SK-N-SH (cell line): ENCODE measurements at regions not wholly inside any gene's neighbourhood (a gene's known extent, or its start where the extent isn't known, plus 50 kb on each side); places are given as distances from the start of the nearest gene placed in this dataset.

Experiments used
- CTCF ChIA-PET: fragments of 300-600, 350-600 bp; formaldehyde crosslinking; extraction: SDS; loops from one replicate; lab custom pipeline; 2021; lab: Yijun Ruan, JAX
- POLR2A ChIA-PET: fragments of 350-600 bp; sonication (Branson Sonifier 250); formaldehyde crosslinking; extraction: SDS; loops from one replicate; lab custom pipeline; 2020; ENCODE audit warnings: antibody characterized with exemption, inconsistent platforms; lab: Yijun Ruan, JAX
- DNase-seq: peaks from one replicate; pipeline ENCODE4 v3.0.0; 2012
- H2AFZ ChIP-seq: fragments of 200-600 bp; sonication (generic); 2 replicates; pipeline ENCODE4 v1.8.1; 2016; ENCODE audit warnings: antibody characterized with exemption, mild to moderate bottlenecking, low read depth
- H3F3A ChIP-seq: fragments of 200-600 bp; sonication (generic); replicated peaks from 2 replicates; pipeline ENCODE3; 2016; ENCODE audit warnings: antibody characterized with exemption, mild to moderate bottlenecking; ENCODE audit not compliant: insufficient read depth
- H3K27ac ChIP-seq, 2 experiments: fragments of 200-500 bp in 1 of 2; fragments of 200-600 bp in 1 of 2; sonication (Bioruptor generic) in 1 of 2; sonication (generic), shearing (Covaris generic) in 1 of 2; 2 replicates each; pipeline versions ENCODE4 v1.5.1 to v1.6.1; 2014 to 2016; ENCODE audit warnings: low read depth in 2 of 2, inconsistent platforms in 1 of 2, low read length in 1 of 2, mild to moderate bottlenecking in 1 of 2, mixed read lengths in 1 of 2
- H3K27me3 ChIP-seq: fragments of 200-600 bp; sonication (generic), shearing (Covaris generic); 2 replicates; pipeline ENCODE4 v1.6.1; 2016; ENCODE audit warnings: mixed run types; ENCODE audit not compliant: insufficient read depth
- H3K36me3 ChIP-seq, 2 experiments: fragments of 200-500 bp in 1 of 2; fragments of 200-600 bp in 1 of 2; sonication (Bioruptor generic) in 1 of 2; sonication (generic) in 1 of 2; replicated peaks in 1 of 2; 2 replicates each; pipeline versions ENCODE3 to v1.5.1; 2014 to 2016; ENCODE audit warnings: low read length in 1 of 2, mild to moderate bottlenecking in 1 of 2; ENCODE audit not compliant: insufficient read depth in 2 of 2, control insufficient read depth in 1 of 2
- H3K4me1 ChIP-seq, 2 experiments: fragments of 200-500 bp in 1 of 2; fragments of 200-600 bp in 1 of 2; sonication (Bioruptor generic) in 1 of 2; sonication (generic), shearing (Covaris generic) in 1 of 2; 2 replicates each; pipeline versions ENCODE4 v1.5.1 to v1.6.1; 2014 to 2016; ENCODE audit warnings: low read depth in 1 of 2, low read length in 1 of 2, mixed run types in 1 of 2; ENCODE audit not compliant: insufficient read depth in 2 of 2, control insufficient read depth in 1 of 2
- H3K4me2 ChIP-seq: fragments of 200-600 bp; sonication (generic), shearing (Covaris generic); 2 replicates; pipeline ENCODE4 v1.6.1; 2017; ENCODE audit warnings: mixed run types
- H3K4me3 ChIP-seq, 2 experiments: fragments of 200-500 bp in 1 of 2; fragments of 200-600 bp in 1 of 2; sonication (Bioruptor generic) in 1 of 2; sonication (generic), shearing (Covaris generic) in 1 of 2; 2 replicates each; pipeline versions ENCODE4 v1.5.1 to v1.8.1; 2014 to 2016; ENCODE audit warnings: low read depth in 2 of 2, inconsistent platforms in 1 of 2, low read length in 1 of 2, mild to moderate bottlenecking in 1 of 2, mixed read lengths in 1 of 2, moderate library complexity in 1 of 2
- H3K79me2 ChIP-seq: fragments of 200-600 bp; sonication (generic); 2 replicates; pipeline ENCODE4 v1.8.1; 2017; ENCODE audit warnings: mild to moderate bottlenecking; ENCODE audit not compliant: insufficient read depth
- H3K9ac ChIP-seq: fragments of 200-600 bp; sonication (generic); 2 replicates; pipeline ENCODE4 v1.6.1; 2017; ENCODE audit warnings: mixed run types
- H3K9me2 ChIP-seq: fragments of 200-600 bp; sonication (generic); 2 replicates; pipeline ENCODE4 v1.6.1; 2017; ENCODE audit warnings: mixed run types
- H3K9me3 ChIP-seq: fragments of 200-600 bp; sonication (generic); 2 replicates; pipeline ENCODE4 v1.6.1; 2017; ENCODE audit warnings: mixed run types, mild to moderate bottlenecking, moderate library complexity
- H4K20me1 ChIP-seq: fragments of 200-600 bp; sonication (generic); 2 replicates; pipeline ENCODE4 v1.6.1; 2017; ENCODE audit warnings: mild to moderate bottlenecking, mixed run types; ENCODE audit not compliant: insufficient read depth
- CHD2 ChIP-seq: fragments of 150-350 bp; IDR thresholded peaks from 2 replicates; pipeline ENCODE4 v1.6.1; 2018; ENCODE audit warnings: low read length; ENCODE audit not compliant: partially characterized antibody
- ELF1 ChIP-seq: IDR thresholded peaks from 2 replicates; pipeline ENCODE4 v1.4.0; 2012
- GATA2 ChIP-seq: sonication (generic); formaldehyde crosslinking; IDR thresholded peaks from 2 replicates; pipeline ENCODE4 v1.5.0; 2020; ENCODE audit warnings: mild to moderate bottlenecking, missing genetic modification reagents
- MEF2A ChIP-seq: IDR thresholded peaks from 2 replicates; pipeline ENCODE4 v1.4.0; 2012; ENCODE audit warnings: low read depth, borderline replicate concordance
- MXI1 ChIP-seq: IDR thresholded peaks from 2 replicates; pipeline ENCODE4 v1.6.1; 2012; ENCODE audit warnings: mild to moderate bottlenecking, low read depth, low read length, improper control_type of control experiment
- NFIC ChIP-seq: IDR thresholded peaks from 2 replicates; pipeline ENCODE4 v1.4.0; 2012; ENCODE audit warnings: borderline replicate concordance
- NRF1 ChIP-seq: IDR thresholded peaks from 2 replicates; pipeline ENCODE4 v1.6.1; 2012; ENCODE audit warnings: low read depth, mild to moderate bottlenecking, low read length
- RAD21 ChIP-seq: IDR thresholded peaks from 2 replicates; pipeline ENCODE4 v1.6.1; 2012; ENCODE audit warnings: mild to moderate bottlenecking, low read length
- RCOR1 ChIP-seq: fragments of 150-350 bp; IDR thresholded peaks from 2 replicates; pipeline ENCODE4 v1.6.1; 2017; ENCODE audit warnings: antibody characterized with exemption, low read length
- RFX5 ChIP-seq: IDR thresholded peaks from 2 replicates; pipeline ENCODE4 v1.6.1; 2012; ENCODE audit warnings: mild to moderate bottlenecking, improper control_type of control experiment, low read length
- RXRA ChIP-seq: IDR thresholded peaks from 2 replicates; pipeline ENCODE4 v1.4.0; 2012; ENCODE audit warnings: low read depth, mild to moderate bottlenecking, borderline replicate concordance
- TAF1 ChIP-seq: IDR thresholded peaks from 2 replicates; pipeline ENCODE4 v1.6.1; 2012; ENCODE audit warnings: low read depth, mild to moderate bottlenecking, low read length, moderate library complexity, borderline replicate concordance
- WGBS: methylation state at CpG from one replicate; pipeline ENCODE4 v1.1.6; 2017; ENCODE audit warnings: low lambda C conversion rate; 5-methylcytosine and 5-hydroxymethylcytosine counted together
- TF ChIP-seq, protein P1 (sequence below): IDR thresholded peaks from 2 replicates; pipeline ENCODE4 v1.4.0; 2012; ENCODE audit warnings: low read depth, borderline replicate concordance
- TF ChIP-seq, protein P2 (sequence below): fragments of 150-350 bp; IDR thresholded peaks from 2 replicates; pipeline ENCODE4 v1.6.1; 2016; ENCODE audit warnings: mild to moderate bottlenecking, low read depth, low read length
- TF ChIP-seq, protein P3 (sequence below): IDR thresholded peaks from 2 replicates; pipeline ENCODE4 v1.6.1; 2012; ENCODE audit warnings: mild to moderate bottlenecking, low read depth, low read length, moderate library complexity
- TF ChIP-seq, protein P4 (sequence below): fragments of 200-600 bp; sonication (generic); IDR thresholded peaks from 2 replicates; pipeline ENCODE4 v1.6.1; 2017; ENCODE audit warnings: antibody characterized with exemption, mild to moderate bottlenecking, moderate library complexity
- TF ChIP-seq, protein P5 (sequence below): IDR thresholded peaks from 2 replicates; pipeline ENCODE4; 2012

DNA sequence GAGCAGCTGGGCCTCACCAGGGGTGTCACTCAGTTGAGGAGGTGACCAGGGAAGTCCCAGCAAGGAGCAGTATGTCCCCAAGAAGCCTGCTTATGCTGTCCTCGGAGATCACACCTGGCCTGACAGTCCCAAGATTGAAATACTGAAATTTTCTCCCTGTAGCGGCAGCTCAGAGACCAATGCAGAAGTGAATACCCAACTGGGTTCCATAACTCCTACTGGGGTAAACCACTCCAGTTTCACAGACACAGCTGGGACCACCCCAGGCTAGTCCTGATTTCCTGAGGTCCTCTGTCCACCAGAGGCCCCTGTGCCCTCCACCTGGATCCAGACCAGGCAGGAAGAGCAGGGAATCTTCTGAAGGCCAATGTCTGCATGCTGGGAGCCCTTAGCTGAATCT is 298.1 kb downstream of the ZEB1 start:
- DNase-seq: no peak
- CTCF ChIA-PET: no interaction called here
- H3K27me3 ChIP-seq: no peaks in the 10 kb centered on the region
- POLR2A ChIA-PET: no interaction called here
- H4K20me1 ChIP-seq: no peaks in the 10 kb centered on the region
- TF ChIP-seq ELF1 (no peak), GATA2 (CRISPR knock-in tag) (no peak), NRF1 (no peak), MXI1 (no peak), RXRA (no peak), NFIC (no peak)
- TF ChIP-seq, protein P1, sequence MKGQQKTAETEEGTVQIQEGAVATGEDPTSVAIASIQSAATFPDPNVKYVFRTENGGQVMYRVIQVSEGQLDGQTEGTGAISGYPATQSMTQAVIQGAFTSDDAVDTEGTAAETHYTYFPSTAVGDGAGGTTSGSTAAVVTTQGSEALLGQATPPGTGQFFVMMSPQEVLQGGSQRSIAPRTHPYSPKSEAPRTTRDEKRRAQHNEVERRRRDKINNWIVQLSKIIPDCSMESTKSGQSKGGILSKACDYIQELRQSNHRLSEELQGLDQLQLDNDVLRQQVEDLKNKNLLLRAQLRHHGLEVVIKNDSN: no peak
- TF ChIP-seq, protein P2, sequence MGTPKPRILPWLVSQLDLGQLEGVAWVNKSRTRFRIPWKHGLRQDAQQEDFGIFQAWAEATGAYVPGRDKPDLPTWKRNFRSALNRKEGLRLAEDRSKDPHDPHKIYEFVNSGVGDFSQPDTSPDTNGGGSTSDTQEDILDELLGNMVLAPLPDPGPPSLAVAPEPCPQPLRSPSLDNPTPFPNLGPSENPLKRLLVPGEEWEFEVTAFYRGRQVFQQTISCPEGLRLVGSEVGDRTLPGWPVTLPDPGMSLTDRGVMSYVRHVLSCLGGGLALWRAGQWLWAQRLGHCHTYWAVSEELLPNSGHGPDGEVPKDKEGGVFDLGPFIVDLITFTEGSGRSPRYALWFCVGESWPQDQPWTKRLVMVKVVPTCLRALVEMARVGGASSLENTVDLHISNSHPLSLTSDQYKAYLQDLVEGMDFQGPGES: no peak
- TF ChIP-seq, protein P3, sequence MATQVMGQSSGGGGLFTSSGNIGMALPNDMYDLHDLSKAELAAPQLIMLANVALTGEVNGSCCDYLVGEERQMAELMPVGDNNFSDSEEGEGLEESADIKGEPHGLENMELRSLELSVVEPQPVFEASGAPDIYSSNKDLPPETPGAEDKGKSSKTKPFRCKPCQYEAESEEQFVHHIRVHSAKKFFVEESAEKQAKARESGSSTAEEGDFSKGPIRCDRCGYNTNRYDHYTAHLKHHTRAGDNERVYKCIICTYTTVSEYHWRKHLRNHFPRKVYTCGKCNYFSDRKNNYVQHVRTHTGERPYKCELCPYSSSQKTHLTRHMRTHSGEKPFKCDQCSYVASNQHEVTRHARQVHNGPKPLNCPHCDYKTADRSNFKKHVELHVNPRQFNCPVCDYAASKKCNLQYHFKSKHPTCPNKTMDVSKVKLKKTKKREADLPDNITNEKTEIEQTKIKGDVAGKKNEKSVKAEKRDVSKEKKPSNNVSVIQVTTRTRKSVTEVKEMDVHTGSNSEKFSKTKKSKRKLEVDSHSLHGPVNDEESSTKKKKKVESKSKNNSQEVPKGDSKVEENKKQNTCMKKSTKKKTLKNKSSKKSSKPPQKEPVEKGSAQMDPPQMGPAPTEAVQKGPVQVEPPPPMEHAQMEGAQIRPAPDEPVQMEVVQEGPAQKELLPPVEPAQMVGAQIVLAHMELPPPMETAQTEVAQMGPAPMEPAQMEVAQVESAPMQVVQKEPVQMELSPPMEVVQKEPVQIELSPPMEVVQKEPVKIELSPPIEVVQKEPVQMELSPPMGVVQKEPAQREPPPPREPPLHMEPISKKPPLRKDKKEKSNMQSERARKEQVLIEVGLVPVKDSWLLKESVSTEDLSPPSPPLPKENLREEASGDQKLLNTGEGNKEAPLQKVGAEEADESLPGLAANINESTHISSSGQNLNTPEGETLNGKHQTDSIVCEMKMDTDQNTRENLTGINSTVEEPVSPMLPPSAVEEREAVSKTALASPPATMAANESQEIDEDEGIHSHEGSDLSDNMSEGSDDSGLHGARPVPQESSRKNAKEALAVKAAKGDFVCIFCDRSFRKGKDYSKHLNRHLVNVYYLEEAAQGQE: no peak
- TF ChIP-seq, protein P4, sequence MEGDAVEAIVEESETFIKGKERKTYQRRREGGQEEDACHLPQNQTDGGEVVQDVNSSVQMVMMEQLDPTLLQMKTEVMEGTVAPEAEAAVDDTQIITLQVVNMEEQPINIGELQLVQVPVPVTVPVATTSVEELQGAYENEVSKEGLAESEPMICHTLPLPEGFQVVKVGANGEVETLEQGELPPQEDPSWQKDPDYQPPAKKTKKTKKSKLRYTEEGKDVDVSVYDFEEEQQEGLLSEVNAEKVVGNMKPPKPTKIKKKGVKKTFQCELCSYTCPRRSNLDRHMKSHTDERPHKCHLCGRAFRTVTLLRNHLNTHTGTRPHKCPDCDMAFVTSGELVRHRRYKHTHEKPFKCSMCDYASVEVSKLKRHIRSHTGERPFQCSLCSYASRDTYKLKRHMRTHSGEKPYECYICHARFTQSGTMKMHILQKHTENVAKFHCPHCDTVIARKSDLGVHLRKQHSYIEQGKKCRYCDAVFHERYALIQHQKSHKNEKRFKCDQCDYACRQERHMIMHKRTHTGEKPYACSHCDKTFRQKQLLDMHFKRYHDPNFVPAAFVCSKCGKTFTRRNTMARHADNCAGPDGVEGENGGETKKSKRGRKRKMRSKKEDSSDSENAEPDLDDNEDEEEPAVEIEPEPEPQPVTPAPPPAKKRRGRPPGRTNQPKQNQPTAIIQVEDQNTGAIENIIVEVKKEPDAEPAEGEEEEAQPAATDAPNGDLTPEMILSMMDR: no peak
- no peak overlapping the region for H3K9ac ChIP-seq
- WGBS: 65% methylated on average over 2 of the region's 2 CpGs
- no peaks in the 10 kb centered on the region for H3K9me3 ChIP-seq
- no peaks in the 10 kb centered on the region for H3F3A ChIP-seq
- no peak overlapping the region for H3K27ac ChIP-seq
- no peaks in the 10 kb centered on the region for H3K9me2 ChIP-seq
- no peak overlapping the region for H3K4me3 ChIP-seq
- H3K4me1 ChIP-seq: peaks cover 0 to 4% of the 10 kb centered on the region in 2 experiments; a peak in 1 of 4 replicates
- H2AFZ ChIP-seq: no peak overlapping the region
- H3K4me2 ChIP-seq: no peak overlapping the region
- H3K36me3 ChIP-seq: no peaks in the 10 kb centered on the region
- no peaks in the 10 kb centered on the region for H3K79me2 ChIP-seq

DNA sequence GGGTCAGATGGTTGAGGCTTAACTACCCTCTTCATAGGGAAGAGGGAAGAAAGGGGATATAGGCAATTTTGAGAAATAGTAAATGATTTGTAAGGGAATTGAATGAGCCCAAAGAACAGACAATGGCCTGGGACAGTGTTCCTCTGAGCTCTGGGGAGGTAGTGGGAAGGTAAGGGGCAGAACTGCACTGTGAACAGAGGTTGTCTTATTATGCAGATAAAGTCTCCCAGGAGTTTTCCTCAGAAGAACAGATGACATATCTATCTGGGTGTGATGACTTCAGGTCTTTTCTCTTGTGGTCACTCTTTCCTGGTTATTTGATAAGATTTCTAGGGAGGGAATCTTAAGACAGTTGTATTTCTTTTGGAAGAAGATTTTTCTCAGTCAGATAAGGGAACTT is 296.1 kb downstream of the ZEB1 start:
- CTCF ChIA-PET: no interaction called here
- DNase-seq: no peak
- Histone ChIP-seq H3K27ac (no peak overlapping the region), H2AFZ (no peak overlapping the region), H3K4me2 (no peak overlapping the region), H3K36me3 (no peaks in the 10 kb centered on the region), H3K9ac (no peak overlapping the region), H3K9me3 (no peaks in the 10 kb centered on the region), H4K20me1 (no peaks in the 10 kb centered on the region), H3F3A (no peaks in the 10 kb centered on the region), H3K4me3 (no peak overlapping the region), H3K79me2 (no peaks in the 10 kb centered on the region), H3K9me2 (no peaks in the 10 kb centered on the region), H3K27me3 (no peaks in the 10 kb centered on the region), H3K4me1 (peaks cover 0 to 4% of the 10 kb centered on the region in 2 experiments; a peak in 1 of 4 replicates)
- POLR2A ChIA-PET: no interaction called here
- TF ChIP-seq, protein P5, sequence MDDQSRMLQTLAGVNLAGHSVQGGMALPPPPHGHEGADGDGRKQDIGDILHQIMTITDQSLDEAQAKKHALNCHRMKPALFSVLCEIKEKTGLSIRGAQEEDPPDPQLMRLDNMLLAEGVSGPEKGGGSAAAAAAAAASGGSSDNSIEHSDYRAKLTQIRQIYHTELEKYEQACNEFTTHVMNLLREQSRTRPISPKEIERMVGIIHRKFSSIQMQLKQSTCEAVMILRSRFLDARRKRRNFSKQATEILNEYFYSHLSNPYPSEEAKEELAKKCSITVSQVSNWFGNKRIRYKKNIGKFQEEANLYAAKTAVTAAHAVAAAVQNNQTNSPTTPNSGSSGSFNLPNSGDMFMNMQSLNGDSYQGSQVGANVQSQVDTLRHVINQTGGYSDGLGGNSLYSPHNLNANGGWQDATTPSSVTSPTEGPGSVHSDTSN: no peak
- TF ChIP-seq MEF2A (no peak), CHD2 (no peak), TAF1 (no peak), RFX5 (no peak), NFIC (no peak), RCOR1 (no peak), NRF1 (no peak), RAD21 (no peak)
